K562 (cell line): ENCODE measurements at regions not wholly inside any gene's neighbourhood (a gene's known extent, or its start where the extent isn't known, plus 50 kb on each side); places are given as distances from the start of the nearest gene placed in this dataset.

Source experiments
- ATAC-seq: fragments of 200-7000 bp; cut with Tn5 transposase; 3 replicates; pipeline ENCODE4 v1.9.1; 2020; ENCODE audit warnings: moderate library complexity
- BruUV-seq: library from RNA; stranded (reverse); fragments of 400-500 nt; replicated peaks from 2 replicates; lab custom pipeline; 2021; lab: Mats Ljungman, UMichigan
- CTCF ChIA-PET: fragments of 300-600 bp; formaldehyde crosslinking; extraction: SDS; loops from one replicate; lab custom pipeline; 2021; ENCODE audit warnings: low intra/inter-chr PET ratio; lab: Yijun Ruan, JAX
- POLR2A ChIA-PET: fragments of 300-600, 350-650 bp; sonication (Branson Sonifier 250); formaldehyde crosslinking; extraction: SDS; loops from one replicate; lab custom pipeline; 2021; ENCODE audit warnings: antibody characterized with exemption, inconsistent platforms; lab: Yijun Ruan, JAX
- DNase-seq, 4 experiments: peaks; one replicate each; pipeline versions ENCODE4 v3.0.0 to v3.0.0-alpha.2; 2011 to 2018; ENCODE audit warnings: low spot score in 3 of 4, mixed read lengths in 3 of 4; ENCODE audit errors: extremely low read depth in 1 of 4
- FAIRE-seq: peaks from 2 replicates; lab custom pipeline; 2011; peaks lifted over from hg19 to GRCh38; lab: Jason Lieb, UNC
- H2AFZ ChIP-seq: 2 replicates; pipeline ENCODE4 v1.6.0; 2011; ENCODE audit warnings: low read depth, low read length, control low read depth, inconsistent platforms
- H3K27ac ChIP-seq: fragments of 200-600 bp; 3 replicates; pipeline ENCODE4 v1.8.0; 2011; ENCODE audit warnings: low read depth, mild to moderate bottlenecking, control low read depth, inconsistent platforms, low read length, moderate library complexity, mixed read lengths; ENCODE audit errors: extremely low read depth
- H3K27me3 ChIP-seq, 2 experiments: fragments of 300-600 bp in 1 of 2; 2 replicates in 1 of 2; 3 replicates in 1 of 2; pipeline versions ENCODE4 v1.6.0 to v1.8.0; 2011; ENCODE audit warnings: inconsistent platforms in 2 of 2, low read length in 2 of 2, mild to moderate bottlenecking in 1 of 2, mixed read lengths in 1 of 2, moderate library complexity in 1 of 2; ENCODE audit not compliant: control insufficient read depth in 2 of 2, insufficient read depth in 2 of 2
- H3K36me3 ChIP-seq: fragments of 300-600 bp; 3 replicates; pipeline ENCODE4 v1.8.0; 2011; ENCODE audit warnings: mild to moderate bottlenecking, low read length, inconsistent platforms; ENCODE audit not compliant: control insufficient read depth, insufficient read depth
- H3K4me1 ChIP-seq, 2 experiments: fragments of 200-600 bp in 1 of 2; replicated peaks in 1 of 2; 2 replicates in 1 of 2; 3 replicates in 1 of 2; pipeline versions ENCODE4 v1.5.1 to v1.8.0; 2011; ENCODE audit warnings: inconsistent platforms in 2 of 2, low read length in 2 of 2, mild to moderate bottlenecking in 1 of 2, mixed read lengths in 1 of 2, moderate library complexity in 1 of 2; ENCODE audit not compliant: control insufficient read depth in 2 of 2, insufficient read depth in 2 of 2
- H3K4me2 ChIP-seq: 2 replicates; pipeline ENCODE4 v1.6.1; 2011; ENCODE audit warnings: low read length, control low read depth, inconsistent platforms, mixed read lengths; ENCODE audit not compliant: insufficient read depth
- H3K4me3 ChIP-seq: fragments of 200-600 bp; sonication (generic), shearing (Covaris generic); 2 replicates; pipeline ENCODE4 v1.5.1; 2016; ENCODE audit warnings: control low read depth, inconsistent platforms
- H3K79me2 ChIP-seq: fragments of 200-600 bp; 3 replicates; pipeline ENCODE4 v1.8.0; 2011; ENCODE audit warnings: low read length, inconsistent platforms; ENCODE audit not compliant: control insufficient read depth, insufficient read depth
- H3K9ac ChIP-seq, 2 experiments: 2 replicates each; pipeline versions ENCODE4 v1.6.0 to v1.6.1; 2011; ENCODE audit warnings: low read depth in 2 of 2, low read length in 2 of 2, control low read depth in 1 of 2, inconsistent platforms in 1 of 2, mild to moderate bottlenecking in 1 of 2, mixed read lengths in 1 of 2; ENCODE audit not compliant: insufficient read depth in 1 of 2
- H3K9me1 ChIP-seq: one replicate; pipeline ENCODE4 v1.6.0; 2011; ENCODE audit warnings: inconsistent platforms, mild to moderate bottlenecking, low read length, moderate library complexity; ENCODE audit not compliant: control insufficient read depth, insufficient read depth
- H3K9me3 ChIP-seq: replicated peaks from 2 replicates; pipeline ENCODE4 v1.5.1; 2011; ENCODE audit warnings: low read depth, low read length, inconsistent platforms; ENCODE audit not compliant: control insufficient read depth, insufficient read depth
- H4K20me1 ChIP-seq: replicated peaks from 2 replicates; pipeline ENCODE4 v1.6.1; 2011; ENCODE audit warnings: low read length, inconsistent platforms, mixed read lengths; ENCODE audit not compliant: control insufficient read depth, insufficient read depth
- ATF1 ChIP-seq, 2 experiments: fragments of 450-650 bp in 1 of 2; IDR thresholded peaks; 2 replicates each; pipeline ENCODE4 v1.6.1; 2016; ENCODE audit warnings: missing compliant biosample characterization in 1 of 2, missing genetic modification characterization in 1 of 2
- DACH1 ChIP-seq: fragments of 450-650 bp; IDR thresholded peaks from 2 replicates; pipeline ENCODE4 v1.6.1; 2018; ENCODE audit not compliant: partially characterized antibody
- HMG20A ChIP-seq: fragments of 450-650 bp; formaldehyde crosslinking; conservative IDR thresholded peaks from 2 replicates; pipeline ENCODE4 v1.4.0; 2020; ENCODE audit warnings: mild to moderate bottlenecking, mixed read lengths
- MIER1 ChIP-seq: fragments of 450-650 bp; IDR thresholded peaks from 2 replicates; pipeline ENCODE4 v1.6.1; 2016; ENCODE audit warnings: antibody characterized with exemption, mild to moderate bottlenecking, low read depth
- MYNN ChIP-seq, 2 experiments: sonication (generic); formaldehyde crosslinking in 1 of 2; IDR thresholded peaks; 2 replicates each; pipeline versions ENCODE4 v1.5.0 to v1.6.1; 2016 to 2020; ENCODE audit warnings: antibody characterized with exemption in 1 of 2, missing genetic modification reagents in 1 of 2
- RBM15 ChIP-seq: fragments of 200-400 bp; formaldehyde crosslinking; IDR thresholded peaks from 2 replicates; pipeline ENCODE4 v1.6.1; 2018; ENCODE audit warnings: mild to moderate bottlenecking, low read length, moderate library complexity; ENCODE audit not compliant: insufficient read depth
- RBM39 ChIP-seq: fragments of 200-400 bp; formaldehyde crosslinking; optimal IDR thresholded peaks from 2 replicates; pipeline ENCODE3; 2018; ENCODE audit warnings: low read depth, low read length
- STAG1 ChIP-seq: sonication (generic); formaldehyde crosslinking; IDR thresholded peaks from 2 replicates; pipeline ENCODE4 v1.5.0; 2020; ENCODE audit warnings: missing genetic modification reagents, borderline replicate concordance
- XRCC4 ChIP-seq: IDR thresholded peaks from one replicate; pipeline ENCODE4 v1.6.1; 2011; ENCODE audit not compliant: insufficient read depth, insufficient read length; ENCODE audit errors: extremely low read depth
- ZBED1 ChIP-seq: IDR thresholded peaks from 2 replicates; pipeline ENCODE4 v1.6.1; 2014
- ZFP36 ChIP-seq: fragments of 150-350 bp; IDR thresholded peaks from 2 replicates; pipeline ENCODE4 v1.6.1; 2018; ENCODE audit warnings: low read length, low read depth; ENCODE audit not compliant: partially characterized antibody
- ZKSCAN3 ChIP-seq: fragments of 250-450 bp; sonication (Bioruptor Pico); IDR thresholded peaks from 2 replicates; pipeline ENCODE4 v1.4.0; 2020
- ZNF239 ChIP-seq: fragments of 250-450 bp; sonication (Bioruptor Pico); IDR thresholded peaks from 2 replicates; pipeline ENCODE4 v1.4.0; 2020; ENCODE audit warnings: mild to moderate bottlenecking
- WGBS: fragments of 100-300 bp; shearing (Covaris generic); methylation state at CpG from one replicate; pipeline ENCODE4 v1.1.6; 2016; ENCODE audit warnings: low coverage, mixed read lengths; ENCODE audit not compliant: insufficient coverage; ENCODE audit errors: missing lambda C conversion rate; 5-methylcytosine and 5-hydroxymethylcytosine counted together
- in situ Hi-C: fragments of 300-500 bp; cut with MboI; formaldehyde crosslinking; loops from 4 replicates; pipeline ENCODE4 v1.15.0; 2018; ENCODE audit warnings: inconsistent platforms, mixed read lengths
- intact Hi-C: fragments of 100-400 bp; cut with micrococcal nuclease; formaldehyde crosslinking; loops from 2 replicates; pipeline ENCODE4 v1.14.2; 2022
- TF ChIP-seq, protein P1 (sequence below): fragments of 200-800 bp; sonication (Bioruptor generic); IDR thresholded peaks from 2 replicates; pipeline ENCODE4 v1.6.1; 2016; ENCODE audit warnings: missing genetic modification characterization, missing compliant biosample characterization

DNA sequence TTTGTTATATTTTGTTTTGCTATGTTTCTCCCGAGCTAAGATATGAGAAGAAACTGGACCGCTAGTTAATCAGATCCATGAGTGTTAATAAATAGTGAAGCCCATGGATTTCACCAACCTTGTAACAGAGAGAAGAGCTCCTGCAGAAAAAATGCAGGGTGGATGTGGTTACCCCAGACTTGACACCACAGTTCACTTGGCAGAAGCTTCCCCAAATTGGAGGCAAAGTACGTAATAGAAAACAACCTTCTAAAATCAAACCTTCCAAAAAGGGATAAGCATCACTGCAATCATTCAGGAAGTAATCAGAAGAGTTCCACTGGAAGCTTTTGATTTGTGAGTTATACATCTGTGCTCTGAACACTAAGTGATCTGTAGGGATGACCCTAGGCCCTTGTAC is 267.5 kb downstream of the ACTL7B start (continued):
- TF ChIP-seq XRCC4: no peak
- no peak for TF ChIP-seq ZNF239 (CRISPR knock-in tag)

DNA sequence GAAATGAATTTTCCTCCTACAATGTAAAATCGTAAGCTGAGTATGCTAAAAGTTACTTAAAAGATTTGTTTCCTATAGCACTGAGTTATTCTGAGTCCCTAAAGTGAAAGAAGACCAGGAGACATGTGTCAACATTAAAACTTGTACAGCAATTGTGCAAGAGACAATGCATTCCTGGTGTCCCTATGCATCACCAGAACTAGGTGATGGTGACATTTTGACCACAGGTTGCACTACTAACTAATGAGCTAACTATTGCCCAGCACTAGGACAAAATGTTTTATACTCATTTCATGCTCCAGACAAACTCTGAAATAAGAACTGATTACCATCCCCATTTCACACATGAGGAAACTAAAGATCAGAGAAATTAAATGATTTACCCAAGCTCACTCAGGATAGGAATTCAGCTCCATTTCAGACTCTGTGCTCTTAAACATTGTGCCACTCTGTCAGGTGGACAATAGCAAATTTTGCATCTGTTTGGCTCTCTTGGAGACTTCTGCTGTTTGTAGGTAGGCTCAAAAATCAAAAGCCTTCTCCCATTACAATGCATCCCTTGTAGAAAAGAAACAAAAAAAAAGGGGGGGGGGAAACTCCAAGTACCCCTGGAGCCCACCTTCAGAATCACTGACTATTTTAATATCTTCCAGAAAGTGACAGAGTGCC is 269.2 kb downstream of the ACTL7B start:
- ChIA-PET POLR2A (no interaction called here), CTCF (no interaction called here)
- no peaks in the 10 kb centered on the region for H3K9me3 ChIP-seq
- H3K4me1 ChIP-seq: no peaks in the 10 kb centered on the region
- ATAC-seq (no peak), FAIRE-seq (no peak), DNase-seq (no peak)
- H3K4me2 ChIP-seq: no peak overlapping the region
- in situ Hi-C loops (no loop called here), intact Hi-C loops (no loop called here)
- no peak overlapping the region for H2AFZ ChIP-seq
- no peaks in the 10 kb centered on the region for H3K27me3 ChIP-seq
- no peaks in the 10 kb centered on the region for H3K79me2 ChIP-seq
- H3K4me3 ChIP-seq: no peak overlapping the region
- WGBS: 0% methylated on average over 1 of the region's 1 CpG
- TF ChIP-seq STAG1 (CRISPR knock-in tag): no peak
- TF ChIP-seq RBM15: no peak
- no peak for TF ChIP-seq ZBED1
- no peak for TF ChIP-seq MYNN (IDR thresholded peaks at IDR 0.05)
- TF ChIP-seq MYNN (CRISPR knock-in tag; IDR thresholded peaks at IDR 0.05): no peak
- no peak for TF ChIP-seq DACH1
- TF ChIP-seq ZKSCAN3 (CRISPR knock-in tag): no peak
- no peak for TF ChIP-seq HMG20A (CRISPR knock-in tag)
- no peak for TF ChIP-seq ZFP36
- TF ChIP-seq, protein P1, sequence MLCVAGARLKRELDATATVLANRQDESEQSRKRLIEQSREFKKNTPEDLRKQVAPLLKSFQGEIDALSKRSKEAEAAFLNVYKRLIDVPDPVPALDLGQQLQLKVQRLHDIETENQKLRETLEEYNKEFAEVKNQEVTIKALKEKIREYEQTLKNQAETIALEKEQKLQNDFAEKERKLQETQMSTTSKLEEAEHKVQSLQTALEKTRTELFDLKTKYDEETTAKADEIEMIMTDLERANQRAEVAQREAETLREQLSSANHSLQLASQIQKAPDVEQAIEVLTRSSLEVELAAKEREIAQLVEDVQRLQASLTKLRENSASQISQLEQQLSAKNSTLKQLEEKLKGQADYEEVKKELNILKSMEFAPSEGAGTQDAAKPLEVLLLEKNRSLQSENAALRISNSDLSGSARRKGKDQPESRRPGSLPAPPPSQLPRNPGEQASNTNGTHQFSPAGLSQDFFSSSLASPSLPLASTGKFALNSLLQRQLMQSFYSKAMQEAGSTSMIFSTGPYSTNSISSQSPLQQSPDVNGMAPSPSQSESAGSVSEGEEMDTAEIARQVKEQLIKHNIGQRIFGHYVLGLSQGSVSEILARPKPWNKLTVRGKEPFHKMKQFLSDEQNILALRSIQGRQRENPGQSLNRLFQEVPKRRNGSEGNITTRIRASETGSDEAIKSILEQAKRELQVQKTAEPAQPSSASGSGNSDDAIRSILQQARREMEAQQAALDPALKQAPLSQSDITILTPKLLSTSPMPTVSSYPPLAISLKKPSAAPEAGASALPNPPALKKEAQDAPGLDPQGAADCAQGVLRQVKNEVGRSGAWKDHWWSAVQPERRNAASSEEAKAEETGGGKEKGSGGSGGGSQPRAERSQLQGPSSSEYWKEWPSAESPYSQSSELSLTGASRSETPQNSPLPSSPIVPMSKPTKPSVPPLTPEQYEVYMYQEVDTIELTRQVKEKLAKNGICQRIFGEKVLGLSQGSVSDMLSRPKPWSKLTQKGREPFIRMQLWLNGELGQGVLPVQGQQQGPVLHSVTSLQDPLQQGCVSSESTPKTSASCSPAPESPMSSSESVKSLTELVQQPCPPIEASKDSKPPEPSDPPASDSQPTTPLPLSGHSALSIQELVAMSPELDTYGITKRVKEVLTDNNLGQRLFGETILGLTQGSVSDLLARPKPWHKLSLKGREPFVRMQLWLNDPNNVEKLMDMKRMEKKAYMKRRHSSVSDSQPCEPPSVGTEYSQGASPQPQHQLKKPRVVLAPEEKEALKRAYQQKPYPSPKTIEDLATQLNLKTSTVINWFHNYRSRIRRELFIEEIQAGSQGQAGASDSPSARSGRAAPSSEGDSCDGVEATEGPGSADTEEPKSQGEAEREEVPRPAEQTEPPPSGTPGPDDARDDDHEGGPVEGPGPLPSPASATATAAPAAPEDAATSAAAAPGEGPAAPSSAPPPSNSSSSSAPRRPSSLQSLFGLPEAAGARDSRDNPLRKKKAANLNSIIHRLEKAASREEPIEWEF (CRISPR knock-in tag): no peak
- TF ChIP-seq MIER1: no peak
- no peak for TF ChIP-seq ATF1 (CRISPR knock-in tag; IDR thresholded peaks at IDR 0.05)
- TF ChIP-seq ATF1 (tag; IDR thresholded peaks at IDR 0.05): no peak
- no peak for TF ChIP-seq RBM39
- H3K27ac ChIP-seq: no peak overlapping the region
- no peak overlapping the region for H3K9ac ChIP-seq
- H3K36me3 ChIP-seq: no peaks in the 10 kb centered on the region
- no TSS peak for BruUV-seq
- no peaks in the 10 kb centered on the region for H4K20me1 ChIP-seq
- no peaks in the 10 kb centered on the region for H3K9me1 ChIP-seq
